ENCODE measurements at regions not wholly inside any gene's neighbourhood (a gene's known extent, or its start where the extent isn't known, plus 50 kb on each side); places are given as distances from the start of the nearest gene placed in this dataset.

- Histone ChIP-seq H3K4me2 (no peak overlapping the region), H3K9ac (no peak overlapping the region), H3K79me2 (ENCODE audit: insufficient read depth) (no peaks in the 10 kb centered on the region), H3K4me3 (ENCODE audit: low read depth in 2 of 2, low read length in 1 of 2) (no peak overlapping the region), H3K4me1 (ENCODE audit: control insufficient read depth in 1 of 2, insufficient read depth in 2 of 2, low read depth in 1 of 2, low read length in 1 of 2) (no peaks in the 10 kb centered on the region), H3K36me3 (replicated peaks in 1 of 2; ENCODE audit: control insufficient read depth in 1 of 2, insufficient read depth in 2 of 2, low read length in 1 of 2) (no peaks in the 10 kb centered on the region), H3F3A (replicated peaks; ENCODE audit: insufficient read depth) (no peaks in the 10 kb centered on the region), H3K27me3 (ENCODE audit: insufficient read depth) (no peaks in the 10 kb centered on the region), H4K20me1 (ENCODE audit: insufficient read depth) (no peaks in the 10 kb centered on the region), H3K9me2 (no peaks in the 10 kb centered on the region), H3K9me3 (no peaks in the 10 kb centered on the region), H3K27ac (ENCODE audit: low read depth in 2 of 2, low read length in 1 of 2) (no peak overlapping the region), H2AFZ (ENCODE audit: low read depth) (no peak overlapping the region)
- TF ChIP-seq RXRA (IDR thresholded peaks at IDR 0.05; ENCODE audit: borderline replicate concordance, low read depth): no peak
- TF ChIP-seq IRF3 (IDR thresholded peaks at IDR 0.05; ENCODE audit: low read depth, low read length): no peak
- no peak for TF ChIP-seq TAF1 (IDR thresholded peaks at IDR 0.05; ENCODE audit: borderline replicate concordance, low read depth, low read length)
- no peak for TF ChIP-seq JUND (IDR thresholded peaks at IDR 0.05)
- no peak for DNase-seq
- ChIA-PET CTCF (no interaction called here), POLR2A (no interaction called here)
Observed at GRCh38 chr5:29642601-29643000, 1550.9 kb upstream of the CDH6 start.

- Histone ChIP-seq H3K79me2 (ENCODE audit: insufficient read depth) (no peaks in the 10 kb centered on the region), H3K4me3 (ENCODE audit: low read depth in 2 of 2, low read length in 1 of 2) (no peak overlapping the region), H3F3A (replicated peaks; ENCODE audit: insufficient read depth) (no peaks in the 10 kb centered on the region), H3K36me3 (replicated peaks in 1 of 2; ENCODE audit: control insufficient read depth in 1 of 2, insufficient read depth in 2 of 2, low read length in 1 of 2) (no peaks in the 10 kb centered on the region), H4K20me1 (ENCODE audit: insufficient read depth) (no peaks in the 10 kb centered on the region), H3K27me3 (ENCODE audit: insufficient read depth) (no peaks in the 10 kb centered on the region), H3K4me1 (ENCODE audit: control insufficient read depth in 1 of 2, insufficient read depth in 2 of 2, low read depth in 1 of 2, low read length in 1 of 2) (no peaks in the 10 kb centered on the region), H2AFZ (ENCODE audit: low read depth) (no peak overlapping the region), H3K4me2 (no peak overlapping the region), H3K27ac (ENCODE audit: low read depth in 2 of 2, low read length in 1 of 2) (no peak overlapping the region), H3K9ac (no peak overlapping the region), H3K9me3 (no peaks in the 10 kb centered on the region), H3K9me2 (no peaks in the 10 kb centered on the region)
- ChIA-PET CTCF (no interaction called here), POLR2A (no interaction called here)
- 6% methylated on average over 2 of the region's 2 CpGs for WGBS (ENCODE audit: low lambda C conversion rate)
- TF ChIP-seq EP300 (IDR thresholded peaks at IDR 0.05; ENCODE audit: borderline replicate concordance in 1 of 2, low read depth in 1 of 2, low read length in 1 of 2) (no peak), FOXJ3 (CRISPR knock-in tag; IDR thresholded peaks at IDR 0.05) (no peak), USF1 (IDR thresholded peaks at IDR 0.05; ENCODE audit: borderline replicate concordance, low read depth) (no peak), NFIC (IDR thresholded peaks at IDR 0.05; ENCODE audit: borderline replicate concordance) (no peak), FOSL2 (IDR thresholded peaks at IDR 0.05; ENCODE audit: borderline replicate concordance, low read depth) (no peak), POLR2AphosphoS5 (IDR thresholded peaks at IDR 0.05; ENCODE audit: low read depth, low read length) (no peak)
- no peak for DNase-seq
Observed at GRCh38 chr5:29614206-29614605, 1579.3 kb upstream of the CDH6 start.

GRCh38 chr5:29588236-29588635 is 1605.2 kb upstream of the CDH6 start:
- Histone ChIP-seq H3F3A (replicated peaks; ENCODE audit: insufficient read depth) (no peaks in the 10 kb centered on the region), H3K9me2 (no peaks in the 10 kb centered on the region), H3K4me3 (ENCODE audit: low read depth in 2 of 2, low read length in 1 of 2) (no peak overlapping the region), H3K4me1 (ENCODE audit: control insufficient read depth in 1 of 2, insufficient read depth in 2 of 2, low read depth in 1 of 2, low read length in 1 of 2) (no peaks in the 10 kb centered on the region), H3K4me2 (no peak overlapping the region), H3K36me3 (replicated peaks in 1 of 2; ENCODE audit: control insufficient read depth in 1 of 2, insufficient read depth in 2 of 2, low read length in 1 of 2) (no peaks in the 10 kb centered on the region), H3K9me3 (no peaks in the 10 kb centered on the region), H3K9ac (no peak overlapping the region), H4K20me1 (ENCODE audit: insufficient read depth) (no peaks in the 10 kb centered on the region), H3K27ac (ENCODE audit: low read depth in 2 of 2, low read length in 1 of 2) (no peak overlapping the region), H3K79me2 (ENCODE audit: insufficient read depth) (no peaks in the 10 kb centered on the region), H3K27me3 (ENCODE audit: insufficient read depth) (no peaks in the 10 kb centered on the region), H2AFZ (ENCODE audit: low read depth) (no peak overlapping the region)
- DNase-seq: no peak
- CTCF ChIA-PET: no interaction called here
- POLR2A ChIA-PET: no interaction called here
- TF ChIP-seq SMC3 (IDR thresholded peaks at IDR 0.05; ENCODE audit: low read depth, low read length): no peak
- no peak for TF ChIP-seq FOXJ3 (CRISPR knock-in tag; IDR thresholded peaks at IDR 0.05)
- no peak for TF ChIP-seq TCF12 (IDR thresholded peaks at IDR 0.05)
- TF ChIP-seq TAF1 (IDR thresholded peaks at IDR 0.05; ENCODE audit: borderline replicate concordance, low read depth, low read length): no peak
- TF ChIP-seq POLR2AphosphoS5 (IDR thresholded peaks at IDR 0.05; ENCODE audit: low read depth, low read length): no peak
- no peak for TF ChIP-seq GABPA (IDR thresholded peaks at IDR 0.05; ENCODE audit: low read depth)
- TF ChIP-seq ZBTB33 (IDR thresholded peaks at IDR 0.05; ENCODE audit: borderline replicate concordance, low read depth): no peak
- TF ChIP-seq MEF2A (IDR thresholded peaks at IDR 0.05; ENCODE audit: borderline replicate concordance, low read depth): no peak
- no peak for TF ChIP-seq EZH2phosphoT487 (IDR thresholded peaks at IDR 0.05; ENCODE audit: borderline replicate concordance, low read depth)
- no peak for TF ChIP-seq MXI1 (IDR thresholded peaks at IDR 0.05; ENCODE audit: low read depth, low read length)
- TF ChIP-seq NRF1 (IDR thresholded peaks at IDR 0.05; ENCODE audit: low read depth, low read length): no peak
- no peak for TF ChIP-seq MAX (IDR thresholded peaks at IDR 0.05; ENCODE audit: low read depth)
- TF ChIP-seq RAD21 (IDR thresholded peaks at IDR 0.05; ENCODE audit: low read length): no peak

Measured in SK-N-SH (cell line).